ENCODE measurements at regions not wholly inside any gene's neighbourhood (a gene's known extent, or its start where the extent isn't known, plus 50 kb on each side); places are given as distances from the start of the nearest gene placed in this dataset.

GRCh38 chr1:5232537-5232936, 578.1 kb downstream of the AJAP1 start:
- TF ChIP-seq CTCF (IDR thresholded peaks at IDR 0.05) (no peak), POLR2A (IDR thresholded peaks at IDR 0.05) (no peak)

Data from lower leg skin (tissue), 3 donors.